SK-N-SH treated with all-trans-retinoic acid at 6 μM for 48 hours (cell line): ENCODE measurements at regions not wholly inside any gene's neighbourhood (a gene's known extent, or its start where the extent isn't known, plus 50 kb on each side); places are given as distances from the start of the nearest gene placed in this dataset.

ENCODE experiments used
- ATAC-seq: fragments of 200-7000 bp; cut with Tn5 transposase; 3 replicates; pipeline ENCODE4 v1.9.1; 2020; ENCODE audit warnings: mild to moderate bottlenecking, moderate library complexity
- ARNTL ChIP-seq: fragments of 450-650 bp; formaldehyde crosslinking; IDR thresholded peaks from 2 replicates; pipeline ENCODE4 v1.5.0; 2020; ENCODE audit warnings: low read depth, mild to moderate bottlenecking, moderate library complexity, borderline replicate concordance
- BACH2 ChIP-seq: fragments of 250-450 bp; sonication (Bioruptor Pico); IDR thresholded peaks from 2 replicates; pipeline ENCODE4 v1.9.0; 2021; ENCODE audit warnings: mild to moderate bottlenecking, borderline replicate concordance
- CREB5 ChIP-seq: fragments of 250-450 bp; sonication (Bioruptor Pico); IDR thresholded peaks from 2 replicates; pipeline ENCODE4 v1.5.1; 2020; ENCODE audit warnings: low read depth, mild to moderate bottlenecking, moderate library complexity
- CSDC2 ChIP-seq: fragments of 250-450 bp; sonication (Bioruptor Pico); IDR thresholded peaks from 2 replicates; pipeline ENCODE4 v1.5.0; 2020; ENCODE audit warnings: mild to moderate bottlenecking, moderate library complexity
- CSRNP3 ChIP-seq: fragments of 250-450 bp; sonication (Bioruptor Pico); IDR thresholded peaks from 2 replicates; pipeline ENCODE4 v1.5.1; 2021; ENCODE audit warnings: mild to moderate bottlenecking, moderate library complexity
- ESRRG ChIP-seq: fragments of 250-450 bp; sonication (Bioruptor Pico); IDR thresholded peaks from 2 replicates; pipeline ENCODE4 v1.6.1; 2021; ENCODE audit warnings: mild to moderate bottlenecking
- GLIS3 ChIP-seq: fragments of 250-450 bp; sonication (Bioruptor Pico); IDR thresholded peaks from 2 replicates; pipeline ENCODE4 v1.5.0; 2020; ENCODE audit warnings: mild to moderate bottlenecking, moderate library complexity
- ISL1 ChIP-seq: fragments of 250-450 bp; sonication (Bioruptor Pico); IDR thresholded peaks from 2 replicates; pipeline ENCODE4 v2.1.2; 2022; ENCODE audit warnings: mild to moderate bottlenecking, moderate library complexity
- OSR1 ChIP-seq: fragments of 250-450 bp; sonication (Bioruptor Pico); IDR thresholded peaks from 2 replicates; pipeline ENCODE4 v1.8.0; 2022; ENCODE audit warnings: moderate library complexity, mild to moderate bottlenecking, inconsistent platforms
- PATZ1 ChIP-seq: fragments of 250-450 bp; sonication (Bioruptor Pico); IDR thresholded peaks from 2 replicates; pipeline ENCODE4 v1.8.0; 2020; ENCODE audit warnings: mild to moderate bottlenecking, moderate library complexity, borderline replicate concordance
- POU6F1 ChIP-seq: fragments of 250-450 bp; sonication (Bioruptor Pico); IDR thresholded peaks from 2 replicates; pipeline ENCODE4 v1.8.0; 2021; ENCODE audit warnings: low read depth, mild to moderate bottlenecking, moderate library complexity, borderline replicate concordance
- PPARA ChIP-seq: fragments of 250-450 bp; sonication (Bioruptor Pico); IDR thresholded peaks from 2 replicates; pipeline ENCODE4 v1.5.0; 2020; ENCODE audit warnings: mild to moderate bottlenecking, borderline replicate concordance
- RARB ChIP-seq: fragments of 250-450 bp; sonication (Bioruptor Pico); IDR thresholded peaks from 2 replicates; pipeline ENCODE4 v1.8.0; 2021; ENCODE audit warnings: mild to moderate bottlenecking, moderate library complexity
- SNAI2 ChIP-seq: fragments of 250-450 bp; sonication (Bioruptor Pico); IDR thresholded peaks from 2 replicates; pipeline ENCODE4 v1.5.0; 2020; ENCODE audit warnings: mild to moderate bottlenecking, moderate library complexity
- TCF4 ChIP-seq: fragments of 250-450 bp; sonication (Bioruptor Pico); IDR thresholded peaks from 2 replicates; pipeline ENCODE4 v1.8.0; 2021; ENCODE audit warnings: mild to moderate bottlenecking, moderate library complexity, borderline replicate concordance
- TOX ChIP-seq: fragments of 250-450 bp; sonication (Bioruptor Pico); IDR thresholded peaks from 2 replicates; pipeline ENCODE4 v1.8.0; 2021; ENCODE audit warnings: mild to moderate bottlenecking, moderate library complexity, borderline replicate concordance
- TSHZ2 ChIP-seq: fragments of 250-450 bp; sonication (Bioruptor Pico); IDR thresholded peaks from 2 replicates; pipeline ENCODE4 v1.5.0; 2020; ENCODE audit warnings: mild to moderate bottlenecking, moderate library complexity
- ZC3H10 ChIP-seq: fragments of 250-450 bp; sonication (Bioruptor Pico); IDR thresholded peaks from 2 replicates; pipeline ENCODE4 v1.5.1; 2021; ENCODE audit warnings: mild to moderate bottlenecking, moderate library complexity
- ZFP3 ChIP-seq: fragments of 250-450 bp; sonication (Bioruptor Pico); IDR thresholded peaks from 2 replicates; pipeline ENCODE4 v1.5.0; 2020; ENCODE audit warnings: mild to moderate bottlenecking, moderate library complexity
- ZFP30 ChIP-seq: fragments of 450-650 bp; formaldehyde crosslinking; IDR thresholded peaks from 2 replicates; pipeline ENCODE4 v1.5.0; 2022; ENCODE audit warnings: mild to moderate bottlenecking, moderate library complexity
- ZNF565 ChIP-seq: fragments of 450-650 bp; formaldehyde crosslinking; conservative IDR thresholded peaks from 2 replicates; pipeline ENCODE4 v1.5.0; 2020; ENCODE audit warnings: low read depth, mild to moderate bottlenecking, moderate library complexity
- ZNF8 ChIP-seq: fragments of 450-650 bp; formaldehyde crosslinking; IDR thresholded peaks from 2 replicates; pipeline ENCODE4 v1.5.0; 2020; ENCODE audit warnings: mild to moderate bottlenecking, moderate library complexity

GRCh38 chr13:39200249-39200910, 162.1 kb downstream of the NHLRC3 start:
- ATAC-seq, result no peak
- no peak for TF ChIP-seq TOX (CRISPR knock-in tag)
- TF ChIP-seq ZNF565 (CRISPR knock-in tag), result no peak
- TF ChIP-seq ISL1 (CRISPR knock-in tag), result no peak
- TF ChIP-seq BACH2 (CRISPR knock-in tag), result no peak
- no peak for TF ChIP-seq GLIS3 (CRISPR knock-in tag)
- no peak for TF ChIP-seq TCF4 (CRISPR knock-in tag)
- TF ChIP-seq ZFP3 (CRISPR knock-in tag), result no peak
- TF ChIP-seq OSR1 (CRISPR knock-in tag), result no peak
- TF ChIP-seq ZNF8 (CRISPR knock-in tag), result no peak

- no peak for ATAC-seq
- TF ChIP-seq CSRNP3 (CRISPR knock-in tag), result no peak
- no peak for TF ChIP-seq TOX (CRISPR knock-in tag)
- TF ChIP-seq TSHZ2, result no peak
- no peak for TF ChIP-seq ARNTL
- TF ChIP-seq ISL1 (CRISPR knock-in tag), result no peak
- TF ChIP-seq ESRRG (CRISPR knock-in tag), result no peak
- no peak for TF ChIP-seq ZFP30
- no peak for TF ChIP-seq ZNF565 (CRISPR knock-in tag)
- TF ChIP-seq GLIS3 (CRISPR knock-in tag), result no peak
- TF ChIP-seq SNAI2, result no peak
- no peak for TF ChIP-seq CREB5
Observed at GRCh38 chr13:39201180-39201579, 162.9 kb downstream of the NHLRC3 start.

GRCh38 chr13:39202746-39203145, 164.5 kb downstream of the NHLRC3 start:
- no peak for ATAC-seq
- no peak for TF ChIP-seq SNAI2
- TF ChIP-seq PPARA (CRISPR knock-in tag), result no peak
- TF ChIP-seq ZNF8 (CRISPR knock-in tag), result no peak
- TF ChIP-seq GLIS3 (CRISPR knock-in tag), result no peak
- no peak for TF ChIP-seq ZFP30
- TF ChIP-seq ISL1 (CRISPR knock-in tag), result no peak
- TF ChIP-seq CSRNP3 (CRISPR knock-in tag), result no peak
- no peak for TF ChIP-seq BACH2 (CRISPR knock-in tag)
- no peak for TF ChIP-seq ZC3H10 (CRISPR knock-in tag)
- no peak for TF ChIP-seq ESRRG (CRISPR knock-in tag)
- no peak for TF ChIP-seq PATZ1 (CRISPR knock-in tag)
- TF ChIP-seq TCF4 (CRISPR knock-in tag), result no peak
- TF ChIP-seq CSDC2 (CRISPR knock-in tag), result no peak
- no peak for TF ChIP-seq RARB
- TF ChIP-seq CREB5, result no peak
- TF ChIP-seq TSHZ2, result no peak
- TF ChIP-seq POU6F1, result no peak
